H9 (cell line): ENCODE measurements at regions not wholly inside any gene's neighbourhood (a gene's known extent, or its start where the extent isn't known, plus 50 kb on each side); places are given as distances from the start of the nearest gene placed in this dataset.

Experiments
- DNase-seq: peaks from one replicate; pipeline ENCODE4 v3.0.0-alpha.2; 2017
- H2AFZ ChIP-seq: one replicate; pipeline ENCODE4 v1.6.1; 2013; ENCODE audit warnings: mild to moderate bottlenecking, low read length, control low read depth, moderate library complexity
- H2AK5ac ChIP-seq: 2 replicates; pipeline ENCODE4 v1.6.1; 2013; ENCODE audit warnings: low read length, control low read depth, mixed read lengths; ENCODE audit not compliant: insufficient read length
- H2BK120ac ChIP-seq: one replicate; pipeline ENCODE4 v1.6.1; 2013; ENCODE audit warnings: low read depth, mild to moderate bottlenecking, low read length, control low read depth, inconsistent platforms; ENCODE audit not compliant: poor library complexity, severe bottlenecking
- H2BK12ac ChIP-seq: 2 replicates; pipeline ENCODE4 v1.6.1; 2013; ENCODE audit warnings: low read length, control low read depth, mixed read lengths, low read depth; ENCODE audit not compliant: insufficient read length
- H2BK15ac ChIP-seq: 2 replicates; pipeline ENCODE4 v1.6.1; 2013; ENCODE audit warnings: low read depth, low read length, control low read depth
- H2BK20ac ChIP-seq: one replicate; pipeline ENCODE4 v1.6.1; 2013; ENCODE audit warnings: low read depth, mild to moderate bottlenecking, low read length, control low read depth, inconsistent platforms; ENCODE audit not compliant: poor library complexity, severe bottlenecking
- H2BK5ac ChIP-seq: 2 replicates; pipeline ENCODE4 v1.6.1; 2013; ENCODE audit warnings: low read length, control low read depth, mixed read lengths; ENCODE audit not compliant: insufficient read length
- H3K14ac ChIP-seq: 2 replicates; pipeline ENCODE4 v1.6.1; 2013; ENCODE audit warnings: low read length, control low read depth; ENCODE audit not compliant: insufficient read depth
- H3K18ac ChIP-seq: 2 replicates; pipeline ENCODE4 v1.6.1; 2013; ENCODE audit warnings: low read depth, mild to moderate bottlenecking, mixed read lengths, low read length, control low read depth; ENCODE audit not compliant: insufficient read length
- H3K23ac ChIP-seq: 2 replicates; pipeline ENCODE4 v1.6.1; 2013; ENCODE audit warnings: low read length, control low read depth, mixed read lengths, low read depth; ENCODE audit not compliant: insufficient read length
- H3K23me2 ChIP-seq: 2 replicates; pipeline ENCODE4 v1.6.1; 2013; ENCODE audit warnings: low read depth, mild to moderate bottlenecking, mixed read lengths, low read length, control low read depth; ENCODE audit not compliant: insufficient read length, poor library complexity, severe bottlenecking
- H3K27ac ChIP-seq: 2 replicates; pipeline ENCODE4 v1.5.1; 2013; ENCODE audit warnings: low read length, control low read depth, mixed read lengths, low read depth; ENCODE audit not compliant: insufficient read length
- H3K27me3 ChIP-seq: 2 replicates; pipeline ENCODE4 v1.6.1; 2013; ENCODE audit warnings: low read length, control low read depth, inconsistent platforms; ENCODE audit not compliant: insufficient read depth
- H3K4ac ChIP-seq: 2 replicates; pipeline ENCODE4 v1.6.1; 2013; ENCODE audit warnings: low read depth, mild to moderate bottlenecking, control low read depth, inconsistent platforms, low read length, moderate library complexity
- H3K4me1 ChIP-seq: 2 replicates; pipeline ENCODE4 v1.6.1; 2013; ENCODE audit warnings: low read length, control low read depth, inconsistent platforms; ENCODE audit not compliant: insufficient read depth
- H3K4me2 ChIP-seq: 2 replicates; pipeline ENCODE4 v1.6.1; 2013; ENCODE audit warnings: low read length, control low read depth, mixed read lengths; ENCODE audit not compliant: insufficient read length, insufficient read depth
- H3K56ac ChIP-seq: 2 replicates; pipeline ENCODE4 v1.6.1; 2013; ENCODE audit warnings: low read depth, mild to moderate bottlenecking, mixed read lengths, low read length, control low read depth; ENCODE audit not compliant: insufficient read length
- H3K79me1 ChIP-seq: 2 replicates; pipeline ENCODE4 v1.6.1; 2013; ENCODE audit warnings: low read depth, mild to moderate bottlenecking, moderate library complexity, low read length, control low read depth, inconsistent platforms; ENCODE audit not compliant: insufficient read depth, poor library complexity, severe bottlenecking
- H3K79me2 ChIP-seq: 2 replicates; pipeline ENCODE4 v1.6.1; 2013; ENCODE audit warnings: low read length, control low read depth, inconsistent platforms; ENCODE audit not compliant: insufficient read depth
- H3K9ac ChIP-seq: 2 replicates; pipeline ENCODE4 v1.6.1; 2013; ENCODE audit warnings: low read length, control low read depth, mixed read lengths; ENCODE audit not compliant: insufficient read length; ENCODE audit errors: extremely low read depth
- H3K9me3 ChIP-seq: one replicate; pipeline ENCODE4 v1.6.1; 2013; ENCODE audit warnings: low read depth, low read length, inconsistent platforms; ENCODE audit not compliant: control insufficient read depth
- H3T11ph ChIP-seq: one replicate; pipeline ENCODE4 v1.6.1; 2013; ENCODE audit warnings: mild to moderate bottlenecking, low read length, control low read depth, inconsistent platforms
- H4K20me1 ChIP-seq: one replicate; pipeline ENCODE4 v1.6.1; 2013; ENCODE audit not compliant: control insufficient read depth, insufficient read length, insufficient read depth
- H4K5ac ChIP-seq: 2 replicates; pipeline ENCODE4 v1.6.1; 2013; ENCODE audit warnings: low read depth, mild to moderate bottlenecking, mixed read lengths, low read length, control low read depth; ENCODE audit not compliant: insufficient read length
- H4K8ac ChIP-seq: replicated peaks from 2 replicates; pipeline ENCODE4 v1.6.1; 2013; ENCODE audit warnings: low read length, control low read depth, mixed read lengths, low read depth; ENCODE audit not compliant: insufficient read length
- H4K91ac ChIP-seq: 2 replicates; pipeline ENCODE4 v1.6.1; 2013; ENCODE audit warnings: low read depth, mild to moderate bottlenecking, moderate library complexity, mixed read lengths, low read length, control low read depth; ENCODE audit not compliant: insufficient read length
- H3K27ac Mint-ChIP-seq, 3 experiments: 2 replicates in 2 of 3; 3 replicates in 1 of 3; pipeline ENCODE4 v1.8.0; 2020 to 2021; ENCODE audit warnings: mixed read lengths in 3 of 3, mild to moderate bottlenecking in 1 of 3, moderate library complexity in 1 of 3
- H3K27me3 Mint-ChIP-seq: 2 replicates; pipeline ENCODE4 v1.8.0; 2021; ENCODE audit warnings: low read depth, mild to moderate bottlenecking, moderate library complexity, mixed read lengths
- H3K36me3 Mint-ChIP-seq, 3 experiments: 2 replicates in 2 of 3; 3 replicates in 1 of 3; pipeline ENCODE4 v1.8.0; 2020 to 2021; ENCODE audit warnings: low read depth in 3 of 3, mixed read lengths in 3 of 3; ENCODE audit not compliant: insufficient read depth in 1 of 3
- H3K4me1 Mint-ChIP-seq, 2 experiments: 2 replicates each; pipeline ENCODE4 v1.8.0; 2020; ENCODE audit warnings: mixed read lengths in 2 of 2
- H3K4me3 Mint-ChIP-seq, 2 experiments: 2 replicates in 1 of 2; 3 replicates in 1 of 2; pipeline ENCODE4 v1.8.0; 2020 to 2021; ENCODE audit warnings: mild to moderate bottlenecking in 2 of 2, mixed read lengths in 2 of 2, moderate library complexity in 1 of 2
- H3K9me3 Mint-ChIP-seq, 2 experiments: 2 replicates in 1 of 2; 3 replicates in 1 of 2; pipeline ENCODE4 v1.8.0; 2020; ENCODE audit warnings: mild to moderate bottlenecking in 2 of 2, mixed read lengths in 2 of 2, moderate library complexity in 1 of 2
- WGBS: extraction: QIAGEN DNeasy Blood & Tissue Kit; methylation state at CpG from one replicate; pipeline ENCODE4 v1.1.7; 2013; ENCODE audit warnings: missing lambda C conversion rate, low lambda C conversion rate, mixed read lengths; ENCODE audit not compliant: insufficient read length; ENCODE audit errors: extremely low coverage; 5-methylcytosine and 5-hydroxymethylcytosine counted together
- TF ChIP-seq, protein P1 (sequence below): fragments of 200-600 bp; sonication (generic); conservative IDR thresholded peaks from 3 replicates; pipeline ENCODE4 v1.8.0; 2021; ENCODE audit warnings: antibody characterized with exemption, mild to moderate bottlenecking

GRCh38 chr11:128303383-128303782, 284.0 kb downstream of the ETS1 start:
- no peak overlapping the region for H3K4me3 Mint-ChIP-seq
- Histone ChIP-seq H4K91ac (no peak overlapping the region), H3K79me2 (no peaks in the 10 kb centered on the region), H2AFZ (no peak overlapping the region), H3K4ac (no peak overlapping the region), H3K23ac (no peak overlapping the region), H4K20me1 (no peaks in the 10 kb centered on the region), H3K27me3 (no peaks in the 10 kb centered on the region), H3T11ph (no peak overlapping the region), H4K5ac (no peak overlapping the region), H4K8ac (no peak overlapping the region), H3K79me1 (no peaks in the 10 kb centered on the region), H3K9ac (no peak overlapping the region), H3K14ac (no peak overlapping the region), H2AK5ac (no peak overlapping the region), H3K56ac (no peak overlapping the region), H2BK20ac (no peak overlapping the region), H3K9me3 (no peaks in the 10 kb centered on the region), H2BK15ac (no peak overlapping the region), H3K23me2 (no peaks in the 10 kb centered on the region), H3K4me2 (no peak overlapping the region), H2BK5ac (no peak overlapping the region), H3K4me1 (no peaks in the 10 kb centered on the region), H3K27ac (no peak overlapping the region), H2BK12ac (no peak overlapping the region), H2BK120ac (no peak overlapping the region), H3K18ac (no peak overlapping the region)
- peaks cover 4 to 5% of the 10 kb centered on the region in 2 experiments; a peak in 3 of 4 replicates for H3K4me1 Mint-ChIP-seq
- H3K27me3 Mint-ChIP-seq = no peaks in the 10 kb centered on the region
- WGBS = no CpG with 5 or more reads among the region's 5 CpGs
- DNase-seq = no peak
- no peaks in the 10 kb centered on the region for H3K36me3 Mint-ChIP-seq
- H3K9me3 Mint-ChIP-seq = peaks cover 3 to 4% of the 10 kb centered on the region in 2 experiments; a peak in 1 of 5 replicates
- TF ChIP-seq, protein P1, sequence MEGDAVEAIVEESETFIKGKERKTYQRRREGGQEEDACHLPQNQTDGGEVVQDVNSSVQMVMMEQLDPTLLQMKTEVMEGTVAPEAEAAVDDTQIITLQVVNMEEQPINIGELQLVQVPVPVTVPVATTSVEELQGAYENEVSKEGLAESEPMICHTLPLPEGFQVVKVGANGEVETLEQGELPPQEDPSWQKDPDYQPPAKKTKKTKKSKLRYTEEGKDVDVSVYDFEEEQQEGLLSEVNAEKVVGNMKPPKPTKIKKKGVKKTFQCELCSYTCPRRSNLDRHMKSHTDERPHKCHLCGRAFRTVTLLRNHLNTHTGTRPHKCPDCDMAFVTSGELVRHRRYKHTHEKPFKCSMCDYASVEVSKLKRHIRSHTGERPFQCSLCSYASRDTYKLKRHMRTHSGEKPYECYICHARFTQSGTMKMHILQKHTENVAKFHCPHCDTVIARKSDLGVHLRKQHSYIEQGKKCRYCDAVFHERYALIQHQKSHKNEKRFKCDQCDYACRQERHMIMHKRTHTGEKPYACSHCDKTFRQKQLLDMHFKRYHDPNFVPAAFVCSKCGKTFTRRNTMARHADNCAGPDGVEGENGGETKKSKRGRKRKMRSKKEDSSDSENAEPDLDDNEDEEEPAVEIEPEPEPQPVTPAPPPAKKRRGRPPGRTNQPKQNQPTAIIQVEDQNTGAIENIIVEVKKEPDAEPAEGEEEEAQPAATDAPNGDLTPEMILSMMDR = 0 out of 3 replicates have a peak, but pooled peaks have one; percentile 13
- no peak overlapping the region for H3K27ac Mint-ChIP-seq
